WI38 (cell line): ENCODE measurements at regions not wholly inside any gene's neighbourhood (a gene's known extent, or its start where the extent isn't known, plus 50 kb on each side); places are given as distances from the start of the nearest gene placed in this dataset.
"Not testable (repeated sequence)": the region's sequence is repeated elsewhere in the genome, so short reads cannot be mapped to it uniquely, and the experiment has no call there.

Source experiments
- H3K4me3 ChIP-seq: 2 replicates; pipeline ENCODE4 v1.5.1; 2011; ENCODE audit warnings: low read depth, mild to moderate bottlenecking, control low read depth, low read length
- CTCF ChIP-seq: IDR thresholded peaks from 2 replicates; pipeline ENCODE4 v1.5.1; 2012; ENCODE audit warnings: low read depth, mild to moderate bottlenecking, control low read depth, low read length

DNA sequence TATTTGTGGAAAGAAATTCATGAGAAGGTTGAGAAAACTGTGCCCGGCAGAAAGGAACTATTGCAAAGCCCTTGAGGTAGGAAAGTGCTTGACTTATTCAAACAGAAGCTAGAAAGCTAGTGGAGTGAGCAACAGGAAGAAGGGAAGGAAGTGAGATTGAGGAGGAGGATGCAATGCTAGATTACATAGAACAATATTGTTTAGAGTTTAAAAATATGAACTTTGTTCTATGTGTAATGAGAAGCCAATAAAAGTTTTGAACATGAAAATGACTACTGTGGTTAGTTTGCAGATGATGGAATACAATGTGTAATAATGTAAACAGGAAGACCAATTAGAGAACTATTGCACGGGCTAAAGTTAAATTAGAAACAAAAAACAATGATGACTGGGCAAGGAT lies 853.1 kb downstream of the TTLL7 start:
- H3K4me3 ChIP-seq = not testable (repeated sequence)

DNA sequence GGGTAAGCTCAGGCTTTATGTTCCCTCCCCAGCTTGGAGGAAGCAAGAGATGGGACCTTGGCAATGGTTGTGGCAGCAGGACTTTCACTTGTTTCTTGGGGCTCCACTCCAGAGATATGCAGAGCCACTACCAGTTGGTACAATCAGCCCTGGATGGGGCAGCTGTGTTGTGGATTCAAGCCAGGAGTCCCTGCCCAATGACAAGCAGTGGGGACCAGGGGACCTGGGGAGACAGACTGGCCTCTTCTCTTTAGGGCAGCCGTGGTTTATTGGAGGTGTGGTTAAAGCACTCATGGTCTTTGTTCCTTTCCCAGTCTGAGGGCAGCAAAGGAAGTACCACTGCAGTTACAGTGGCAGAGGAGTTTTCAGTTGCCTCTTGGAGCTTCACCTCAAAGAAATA lies 856.1 kb downstream of the TTLL7 start:
- H3K4me3 ChIP-seq = not testable (repeated sequence)

DNA sequence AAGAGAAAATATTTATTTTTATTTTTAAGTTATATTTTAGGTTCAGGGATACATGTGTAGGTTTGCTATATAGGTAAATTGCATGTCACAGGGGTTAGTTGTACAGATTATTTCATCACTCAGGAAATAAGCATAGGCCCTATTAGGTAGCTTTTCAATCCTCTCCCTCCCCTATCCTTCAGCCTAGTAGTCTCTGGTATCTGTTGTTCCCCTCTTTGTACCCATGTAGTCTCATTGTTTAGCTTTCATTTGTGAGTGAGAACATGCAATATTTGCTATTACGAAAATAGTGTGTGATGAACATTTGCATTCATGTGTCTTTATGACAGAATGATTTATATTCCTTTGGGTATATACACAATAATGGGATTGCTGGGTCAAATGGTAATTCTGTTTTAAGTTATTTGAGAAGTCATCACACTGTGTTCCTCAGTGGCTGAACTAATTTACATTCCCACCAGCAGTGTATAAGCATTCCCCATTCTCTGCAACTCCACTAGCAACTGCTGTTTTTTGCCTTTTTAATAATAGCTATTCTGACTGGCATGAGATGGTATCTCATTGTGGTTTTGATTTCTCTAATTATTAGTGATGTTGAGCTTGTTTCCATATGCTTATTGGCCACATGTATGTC lies 863.3 kb downstream of the TTLL7 start:
- not testable (repeated sequence) for H3K4me3 ChIP-seq

DNA sequence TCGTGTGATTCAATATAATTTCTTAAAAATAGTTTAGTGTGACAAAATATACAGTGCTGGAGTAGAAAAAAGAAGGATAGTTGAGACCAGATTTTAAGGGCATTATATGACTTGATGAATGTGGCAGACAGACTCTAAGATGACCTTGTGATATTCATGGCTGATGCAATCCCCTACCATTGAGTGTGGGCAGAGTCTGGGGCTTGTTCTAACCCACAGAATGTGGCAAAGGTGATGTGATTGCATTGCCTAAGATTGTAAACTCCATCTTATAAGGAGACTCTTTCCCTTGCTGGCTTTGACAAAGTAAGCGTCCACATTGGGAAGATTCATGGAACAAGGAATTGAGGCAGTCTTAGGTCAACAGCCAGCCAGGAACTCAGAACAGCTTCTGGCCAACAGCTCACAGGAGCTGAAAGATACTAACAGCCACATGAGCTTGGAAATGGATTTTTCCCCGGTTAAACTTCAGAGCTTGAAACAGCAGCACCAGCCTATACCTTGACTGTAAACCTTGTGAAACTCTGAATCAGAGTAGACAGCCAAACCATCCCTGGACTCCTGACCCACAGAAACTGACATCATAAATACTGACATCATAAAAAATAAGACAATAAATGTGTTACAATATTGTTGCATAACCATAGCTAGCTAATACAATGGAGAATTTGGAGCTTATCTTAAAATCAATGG lies 864.5 kb downstream of the TTLL7 start:
- H3K4me3 ChIP-seq = not testable (repeated sequence)

DNA sequence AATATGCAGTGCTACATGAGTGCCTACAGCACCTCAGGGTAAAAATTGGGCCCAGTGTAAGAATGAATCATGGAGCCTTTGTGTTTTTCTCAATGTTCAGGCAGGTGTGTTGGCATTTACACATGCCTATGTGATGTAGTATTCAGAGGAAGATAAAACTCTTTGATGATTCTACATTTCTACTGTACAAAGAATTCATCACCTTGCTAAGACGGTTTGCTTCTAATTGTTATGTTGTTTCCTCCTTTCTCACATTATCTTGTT lies 867.3 kb downstream of the TTLL7 start:
- no peak for TF ChIP-seq CTCF
- H3K4me3 ChIP-seq = no peak overlapping the region

GRCh38 chr1:83130886-83131691 lies 867.8 kb downstream of the TTLL7 start:
- no peak overlapping the region for H3K4me3 ChIP-seq
- TF ChIP-seq CTCF = no peak

- no peak overlapping the region for H3K4me3 ChIP-seq
- TF ChIP-seq CTCF = no peak
These were observed 869.8 kb downstream of the TTLL7 start for GRCh38 chr1:83129107-83129506.

GRCh38 chr1:83125456-83125855 lies 873.5 kb downstream of the TTLL7 start:
- no peak overlapping the region for H3K4me3 ChIP-seq
- TF ChIP-seq CTCF = no peak

GRCh38 chr1:83123019-83123418 lies 875.9 kb downstream of the TTLL7 start:
- no peak for TF ChIP-seq CTCF
- H3K4me3 ChIP-seq = no peak overlapping the region
